SK-N-SH (cell line): ENCODE measurements at regions not wholly inside any gene's neighbourhood (a gene's known extent, or its start where the extent isn't known, plus 50 kb on each side); places are given as distances from the start of the nearest gene placed in this dataset.

ENCODE experiments used
- CTCF ChIA-PET: fragments of 300-600, 350-600 bp; formaldehyde crosslinking; extraction: SDS; loops from one replicate; lab custom pipeline; 2021; lab: Yijun Ruan, JAX
- POLR2A ChIA-PET: fragments of 350-600 bp; sonication (Branson Sonifier 250); formaldehyde crosslinking; extraction: SDS; loops from one replicate; lab custom pipeline; 2020; ENCODE audit warnings: antibody characterized with exemption, inconsistent platforms; lab: Yijun Ruan, JAX
- DNase-seq: peaks from one replicate; pipeline ENCODE4 v3.0.0; 2012
- H2AFZ ChIP-seq: fragments of 200-600 bp; sonication (generic); 2 replicates; pipeline ENCODE4 v1.8.1; 2016; ENCODE audit warnings: antibody characterized with exemption, mild to moderate bottlenecking, low read depth
- H3F3A ChIP-seq: fragments of 200-600 bp; sonication (generic); replicated peaks from 2 replicates; pipeline ENCODE3; 2016; ENCODE audit warnings: antibody characterized with exemption, mild to moderate bottlenecking; ENCODE audit not compliant: insufficient read depth
- H3K27ac ChIP-seq, 2 experiments: fragments of 200-500 bp in 1 of 2; fragments of 200-600 bp in 1 of 2; sonication (Bioruptor generic) in 1 of 2; sonication (generic), shearing (Covaris generic) in 1 of 2; 2 replicates each; pipeline versions ENCODE4 v1.5.1 to v1.6.1; 2014 to 2016; ENCODE audit warnings: low read depth in 2 of 2, inconsistent platforms in 1 of 2, low read length in 1 of 2, mild to moderate bottlenecking in 1 of 2, mixed read lengths in 1 of 2
- H3K27me3 ChIP-seq: fragments of 200-600 bp; sonication (generic), shearing (Covaris generic); 2 replicates; pipeline ENCODE4 v1.6.1; 2016; ENCODE audit warnings: mixed run types; ENCODE audit not compliant: insufficient read depth
- H3K36me3 ChIP-seq, 2 experiments: fragments of 200-500 bp in 1 of 2; fragments of 200-600 bp in 1 of 2; sonication (Bioruptor generic) in 1 of 2; sonication (generic) in 1 of 2; replicated peaks in 1 of 2; 2 replicates each; pipeline versions ENCODE3 to v1.5.1; 2014 to 2016; ENCODE audit warnings: low read length in 1 of 2, mild to moderate bottlenecking in 1 of 2; ENCODE audit not compliant: insufficient read depth in 2 of 2, control insufficient read depth in 1 of 2
- H3K4me1 ChIP-seq, 2 experiments: fragments of 200-500 bp in 1 of 2; fragments of 200-600 bp in 1 of 2; sonication (Bioruptor generic) in 1 of 2; sonication (generic), shearing (Covaris generic) in 1 of 2; 2 replicates each; pipeline versions ENCODE4 v1.5.1 to v1.6.1; 2014 to 2016; ENCODE audit warnings: low read depth in 1 of 2, low read length in 1 of 2, mixed run types in 1 of 2; ENCODE audit not compliant: insufficient read depth in 2 of 2, control insufficient read depth in 1 of 2
- H3K4me2 ChIP-seq: fragments of 200-600 bp; sonication (generic), shearing (Covaris generic); 2 replicates; pipeline ENCODE4 v1.6.1; 2017; ENCODE audit warnings: mixed run types
- H3K4me3 ChIP-seq, 2 experiments: fragments of 200-500 bp in 1 of 2; fragments of 200-600 bp in 1 of 2; sonication (Bioruptor generic) in 1 of 2; sonication (generic), shearing (Covaris generic) in 1 of 2; 2 replicates each; pipeline versions ENCODE4 v1.5.1 to v1.8.1; 2014 to 2016; ENCODE audit warnings: low read depth in 2 of 2, inconsistent platforms in 1 of 2, low read length in 1 of 2, mild to moderate bottlenecking in 1 of 2, mixed read lengths in 1 of 2, moderate library complexity in 1 of 2
- H3K79me2 ChIP-seq: fragments of 200-600 bp; sonication (generic); 2 replicates; pipeline ENCODE4 v1.8.1; 2017; ENCODE audit warnings: mild to moderate bottlenecking; ENCODE audit not compliant: insufficient read depth
- H3K9ac ChIP-seq: fragments of 200-600 bp; sonication (generic); 2 replicates; pipeline ENCODE4 v1.6.1; 2017; ENCODE audit warnings: mixed run types
- H3K9me2 ChIP-seq: fragments of 200-600 bp; sonication (generic); 2 replicates; pipeline ENCODE4 v1.6.1; 2017; ENCODE audit warnings: mixed run types
- H3K9me3 ChIP-seq: fragments of 200-600 bp; sonication (generic); 2 replicates; pipeline ENCODE4 v1.6.1; 2017; ENCODE audit warnings: mixed run types, mild to moderate bottlenecking, moderate library complexity
- H4K20me1 ChIP-seq: fragments of 200-600 bp; sonication (generic); 2 replicates; pipeline ENCODE4 v1.6.1; 2017; ENCODE audit warnings: mild to moderate bottlenecking, mixed run types; ENCODE audit not compliant: insufficient read depth
- CHD2 ChIP-seq: fragments of 150-350 bp; IDR thresholded peaks from 2 replicates; pipeline ENCODE4 v1.6.1; 2018; ENCODE audit warnings: low read length; ENCODE audit not compliant: partially characterized antibody
- ELF1 ChIP-seq: IDR thresholded peaks from 2 replicates; pipeline ENCODE4 v1.4.0; 2012
- FOSL2 ChIP-seq: IDR thresholded peaks from 2 replicates; pipeline ENCODE4 v1.4.0; 2012; ENCODE audit warnings: low read depth, mild to moderate bottlenecking, moderate library complexity, borderline replicate concordance
- FOXM1 ChIP-seq: IDR thresholded peaks from 2 replicates; pipeline ENCODE4 v1.4.0; 2012; ENCODE audit warnings: low read depth, mild to moderate bottlenecking
- GABPA ChIP-seq: IDR thresholded peaks from 2 replicates; pipeline ENCODE4 v1.4.0; 2012; ENCODE audit warnings: low read depth, mild to moderate bottlenecking
- GATA2 ChIP-seq: sonication (generic); formaldehyde crosslinking; IDR thresholded peaks from 2 replicates; pipeline ENCODE4 v1.5.0; 2020; ENCODE audit warnings: mild to moderate bottlenecking, missing genetic modification reagents
- JUND ChIP-seq: IDR thresholded peaks from 2 replicates; pipeline ENCODE4 v1.4.0; 2012
- MEF2A ChIP-seq: IDR thresholded peaks from 2 replicates; pipeline ENCODE4 v1.4.0; 2012; ENCODE audit warnings: low read depth, borderline replicate concordance
- MXI1 ChIP-seq: IDR thresholded peaks from 2 replicates; pipeline ENCODE4 v1.6.1; 2012; ENCODE audit warnings: mild to moderate bottlenecking, low read depth, low read length, improper control_type of control experiment
- NFIC ChIP-seq: IDR thresholded peaks from 2 replicates; pipeline ENCODE4 v1.4.0; 2012; ENCODE audit warnings: borderline replicate concordance
- POLR2AphosphoS5 ChIP-seq: IDR thresholded peaks from 2 replicates; pipeline ENCODE4 v1.6.1; 2012; ENCODE audit warnings: low read depth, low read length
- RCOR1 ChIP-seq: fragments of 150-350 bp; IDR thresholded peaks from 2 replicates; pipeline ENCODE4 v1.6.1; 2017; ENCODE audit warnings: antibody characterized with exemption, low read length
- SIN3A ChIP-seq: IDR thresholded peaks from 2 replicates; pipeline ENCODE4 v1.6.1; 2012; ENCODE audit warnings: low read depth, mild to moderate bottlenecking, low read length, moderate library complexity, borderline replicate concordance
- SMC3 ChIP-seq: IDR thresholded peaks from 2 replicates; pipeline ENCODE4 v1.6.1; 2012; ENCODE audit warnings: low read depth, low read length, improper control_type of control experiment
- TCF12 ChIP-seq: IDR thresholded peaks from 2 replicates; pipeline ENCODE4 v1.4.0; 2012
- YY1 ChIP-seq: IDR thresholded peaks from 2 replicates; pipeline ENCODE4 v1.4.0; 2012; ENCODE audit warnings: low read depth, mild to moderate bottlenecking
- WGBS: methylation state at CpG from one replicate; pipeline ENCODE4 v1.1.6; 2017; ENCODE audit warnings: low lambda C conversion rate; 5-methylcytosine and 5-hydroxymethylcytosine counted together
- TF ChIP-seq, protein P1 (sequence below): fragments of 150-350 bp; IDR thresholded peaks from 2 replicates; pipeline ENCODE4 v1.6.1; 2016; ENCODE audit warnings: mild to moderate bottlenecking, low read depth, low read length
- TF ChIP-seq, protein P2 (sequence below): fragments of 150-350 bp; IDR thresholded peaks from 2 replicates; pipeline ENCODE4 v1.6.1; 2017; ENCODE audit warnings: antibody characterized with exemption, low read length, low read depth, borderline replicate concordance
- TF ChIP-seq, protein P3 (sequence below): IDR thresholded peaks from 2 replicates; pipeline ENCODE4 v1.4.0; 2012; ENCODE audit warnings: low read depth, borderline replicate concordance

DNA sequence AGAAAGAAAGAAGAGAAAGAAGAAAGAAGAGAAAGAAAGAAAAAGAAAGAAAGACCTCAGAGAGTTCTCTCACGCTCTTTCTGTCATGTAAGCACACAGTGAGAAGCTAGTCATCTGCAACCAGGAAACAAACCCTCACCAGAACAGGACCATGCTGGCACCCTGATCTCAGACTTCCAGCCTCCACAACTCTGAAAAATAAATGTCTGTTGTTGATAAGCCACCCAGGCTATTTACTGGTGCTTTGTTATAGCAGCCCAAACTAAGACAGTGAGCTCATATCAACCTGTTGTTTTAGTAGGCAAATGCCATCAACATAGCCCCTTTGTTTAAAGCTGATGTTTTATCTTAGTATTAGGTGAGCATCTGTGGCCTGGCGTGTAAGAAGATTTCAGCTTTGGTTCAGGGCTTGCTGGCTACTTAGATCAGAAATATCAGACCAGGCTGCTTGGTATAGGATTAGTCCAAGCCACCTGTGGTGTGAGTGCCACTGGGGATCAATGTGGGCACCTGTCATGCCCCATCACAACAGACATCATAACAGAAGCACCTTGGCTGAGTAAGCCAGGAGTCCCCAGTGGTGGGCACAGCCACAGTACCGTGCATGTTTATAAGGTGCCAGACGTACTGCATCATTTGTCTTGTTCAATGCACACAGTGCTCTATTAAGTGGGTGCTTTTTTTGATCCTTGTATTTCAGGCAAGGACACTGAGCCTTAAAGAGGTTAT, 94.4 kb downstream of the LBH start:
- Histone ChIP-seq H3K36me3 (no peaks in the 10 kb centered on the region), H3K9me3 (no peaks in the 10 kb centered on the region), H3F3A (no peaks in the 10 kb centered on the region), H3K27me3 (no peaks in the 10 kb centered on the region), H3K9me2 (no peaks in the 10 kb centered on the region), H4K20me1 (no peaks in the 10 kb centered on the region)
- POLR2A ChIA-PET: no interaction called here
- TF ChIP-seq FOXM1 (no peak), ELF1 (no peak), RCOR1 (no peak), YY1 (no peak), POLR2AphosphoS5 (no peak), FOSL2 (no peak), GABPA (no peak), GATA2 (no peak), SMC3 (no peak), NFIC (no peak), MXI1 (no peak), JUND (no peak)
- TF ChIP-seq, protein P1, sequence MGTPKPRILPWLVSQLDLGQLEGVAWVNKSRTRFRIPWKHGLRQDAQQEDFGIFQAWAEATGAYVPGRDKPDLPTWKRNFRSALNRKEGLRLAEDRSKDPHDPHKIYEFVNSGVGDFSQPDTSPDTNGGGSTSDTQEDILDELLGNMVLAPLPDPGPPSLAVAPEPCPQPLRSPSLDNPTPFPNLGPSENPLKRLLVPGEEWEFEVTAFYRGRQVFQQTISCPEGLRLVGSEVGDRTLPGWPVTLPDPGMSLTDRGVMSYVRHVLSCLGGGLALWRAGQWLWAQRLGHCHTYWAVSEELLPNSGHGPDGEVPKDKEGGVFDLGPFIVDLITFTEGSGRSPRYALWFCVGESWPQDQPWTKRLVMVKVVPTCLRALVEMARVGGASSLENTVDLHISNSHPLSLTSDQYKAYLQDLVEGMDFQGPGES: no peak
- TF ChIP-seq, protein P2, sequence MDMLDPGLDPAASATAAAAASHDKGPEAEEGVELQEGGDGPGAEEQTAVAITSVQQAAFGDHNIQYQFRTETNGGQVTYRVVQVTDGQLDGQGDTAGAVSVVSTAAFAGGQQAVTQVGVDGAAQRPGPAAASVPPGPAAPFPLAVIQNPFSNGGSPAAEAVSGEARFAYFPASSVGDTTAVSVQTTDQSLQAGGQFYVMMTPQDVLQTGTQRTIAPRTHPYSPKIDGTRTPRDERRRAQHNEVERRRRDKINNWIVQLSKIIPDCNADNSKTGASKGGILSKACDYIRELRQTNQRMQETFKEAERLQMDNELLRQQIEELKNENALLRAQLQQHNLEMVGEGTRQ: no peak
- TF ChIP-seq, all 33 proteins: peak for 0
- CTCF ChIA-PET: no interaction called here
- H3K4me1 ChIP-seq: no peaks in the 10 kb centered on the region
- H3K79me2 ChIP-seq: no peaks in the 10 kb centered on the region
- no peak overlapping the region for H3K4me2 ChIP-seq
- H3K4me3 ChIP-seq: no peak overlapping the region
- H2AFZ ChIP-seq: no peak overlapping the region
- H3K9ac ChIP-seq: no peak overlapping the region
- no peak overlapping the region for H3K27ac ChIP-seq
- WGBS: 74% methylated on average over 4 of the region's 4 CpGs
- no peak for DNase-seq

DNA sequence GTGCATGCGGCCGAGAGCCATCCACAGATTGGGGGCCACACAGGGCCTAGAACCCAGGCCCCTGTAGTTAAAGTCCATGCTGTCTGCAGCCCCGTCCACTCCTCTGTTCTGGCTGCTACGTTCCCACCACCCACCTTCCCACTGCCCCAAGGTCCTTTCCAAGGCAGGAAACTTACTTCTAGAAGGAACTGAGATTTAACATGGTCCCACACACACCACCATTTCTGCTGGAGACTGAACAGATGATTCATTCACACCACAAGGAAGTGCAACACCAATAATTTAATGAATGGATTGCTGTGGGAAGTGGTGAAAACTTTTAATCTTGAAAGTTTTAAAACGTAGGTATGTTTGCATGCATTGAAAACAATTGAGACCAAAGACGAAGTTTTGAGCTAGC, 95.2 kb downstream of the LBH start:
- no peak overlapping the region for H2AFZ ChIP-seq
- POLR2A ChIA-PET: no interaction called here
- no peak overlapping the region for H3K27ac ChIP-seq
- H3K27me3 ChIP-seq: no peaks in the 10 kb centered on the region
- H3K79me2 ChIP-seq: no peaks in the 10 kb centered on the region
- no peak overlapping the region for H3K4me2 ChIP-seq
- no peaks in the 10 kb centered on the region for H3F3A ChIP-seq
- H4K20me1 ChIP-seq: no peaks in the 10 kb centered on the region
- no peaks in the 10 kb centered on the region for H3K36me3 ChIP-seq
- 63% methylated on average over 6 of the region's 6 CpGs for WGBS
- H3K4me3 ChIP-seq: no peak overlapping the region
- H3K9ac ChIP-seq: no peak overlapping the region
- TF ChIP-seq NFIC: no peak
- TF ChIP-seq MEF2A: no peak
- no peak for TF ChIP-seq MXI1
- no peak for TF ChIP-seq GATA2
- no peak for TF ChIP-seq RCOR1
- TF ChIP-seq TCF12: no peak
- no peak for TF ChIP-seq CHD2
- no peak for TF ChIP-seq FOSL2
- TF ChIP-seq SIN3A: no peak
- TF ChIP-seq, protein P3, sequence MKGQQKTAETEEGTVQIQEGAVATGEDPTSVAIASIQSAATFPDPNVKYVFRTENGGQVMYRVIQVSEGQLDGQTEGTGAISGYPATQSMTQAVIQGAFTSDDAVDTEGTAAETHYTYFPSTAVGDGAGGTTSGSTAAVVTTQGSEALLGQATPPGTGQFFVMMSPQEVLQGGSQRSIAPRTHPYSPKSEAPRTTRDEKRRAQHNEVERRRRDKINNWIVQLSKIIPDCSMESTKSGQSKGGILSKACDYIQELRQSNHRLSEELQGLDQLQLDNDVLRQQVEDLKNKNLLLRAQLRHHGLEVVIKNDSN: no peak
- TF ChIP-seq, all 33 proteins: peak for 0
- CTCF ChIA-PET: no interaction called here
- H3K4me1 ChIP-seq: no peaks in the 10 kb centered on the region
- H3K9me3 ChIP-seq: no peaks in the 10 kb centered on the region
- no peak for DNase-seq
- no peaks in the 10 kb centered on the region for H3K9me2 ChIP-seq
